Testis (tissue), 2 donors: ENCODE measurements at regions not wholly inside any gene's neighbourhood (a gene's known extent, or its start where the extent isn't known, plus 50 kb on each side); places are given as distances from the start of the nearest gene placed in this dataset.

Experiments used
- CTCF ChIP-seq, 3 experiments: fragments of 450-650 bp in 2 of 3; fragments of 200-600 bp in 1 of 3; sonication (generic) in 1 of 3; IDR thresholded peaks; one replicate each; pipeline ENCODE4 v1.5.1; 2016 to 2019; ENCODE audit warnings: antibody characterized with exemption in 3 of 3, mild to moderate bottlenecking in 2 of 3, moderate library complexity in 1 of 3
- POLR2A ChIP-seq: fragments of 450-650 bp; IDR thresholded peaks from one replicate; pipeline ENCODE4 v1.6.1; 2017; ENCODE audit warnings: antibody characterized with exemption, mild to moderate bottlenecking, moderate library complexity

GRCh38 chr20:39886650-39887190 is 802.3 kb downstream of the MAFB start:
- TF ChIP-seq POLR2A (no peak), CTCF (IDR thresholded peaks at IDR 0.05) (no peak)
